Neural progenitor cell (in vitro differentiated cells): ENCODE measurements at regions not wholly inside any gene's neighbourhood (a gene's known extent, or its start where the extent isn't known, plus 50 kb on each side); places are given as distances from the start of the nearest gene placed in this dataset.

ENCODE experiments used
- DNase-seq: peaks from one replicate; pipeline ENCODE4 v3.0.0-alpha.2; 2016; ENCODE audit warnings: low spot score
- H2AFZ ChIP-seq: fragments of 200-600 bp; sonication (generic); replicated peaks from 2 replicates; pipeline ENCODE4 v1.6.1; 2016; ENCODE audit warnings: antibody characterized with exemption
- H3F3A ChIP-seq: fragments of 200-600 bp; sonication (generic); 2 replicates; pipeline ENCODE4 v1.6.1; 2016; ENCODE audit warnings: antibody characterized with exemption, low read depth
- H3K27ac ChIP-seq: fragments of 200-600 bp; sonication (generic); 2 replicates; pipeline ENCODE4 v1.5.1; 2016; ENCODE audit warnings: mild to moderate bottlenecking
- H3K27me3 ChIP-seq: fragments of 200-600 bp; sonication (generic); 2 replicates; pipeline ENCODE4 v1.6.1; 2016; ENCODE audit warnings: mild to moderate bottlenecking, moderate library complexity
- H3K36me3 ChIP-seq: fragments of 200-600 bp; sonication (generic); 2 replicates; pipeline ENCODE4 v1.5.1; 2016
- H3K4me1 ChIP-seq: fragments of 200-600 bp; sonication (generic); 2 replicates; pipeline ENCODE4 v1.6.1; 2016; ENCODE audit warnings: mixed run types
- H3K4me2 ChIP-seq: fragments of 200-600 bp; sonication (generic); 2 replicates; pipeline ENCODE4 v1.6.1; 2016
- H3K4me3 ChIP-seq: fragments of 200-600 bp; sonication (generic); 2 replicates; pipeline ENCODE4 v1.5.1; 2016
- H3K79me2 ChIP-seq: fragments of 200-600 bp; sonication (generic); 2 replicates; pipeline ENCODE4 v1.6.1; 2016; ENCODE audit warnings: low read depth
- H3K9ac ChIP-seq: fragments of 200-600 bp; sonication (generic); 2 replicates; pipeline ENCODE4 v1.6.1; 2016
- H3K9me3 ChIP-seq: fragments of 200-600 bp; sonication (generic); 2 replicates; pipeline ENCODE4 v1.5.1; 2016; ENCODE audit warnings: low read depth
- H4K20me1 ChIP-seq: fragments of 200-600 bp; sonication (generic); 2 replicates; pipeline ENCODE4 v1.6.1; 2016; ENCODE audit warnings: low read depth
- H3K27ac Mint-ChIP-seq: 3 replicates; pipeline ENCODE4 v1.8.0; 2021; ENCODE audit warnings: mixed read lengths
- H3K27me3 Mint-ChIP-seq: 2 replicates; pipeline ENCODE4 v1.8.0; 2022; ENCODE audit warnings: low read depth, mild to moderate bottlenecking, inconsistent platforms, moderate library complexity, mixed read lengths; ENCODE audit not compliant: insufficient read depth
- H3K36me3 Mint-ChIP-seq: 3 replicates; pipeline ENCODE4 v1.8.0; 2021; ENCODE audit warnings: mixed read lengths
- H3K4me1 Mint-ChIP-seq: 3 replicates; pipeline ENCODE4 v1.8.0; 2021; ENCODE audit warnings: mixed read lengths
- H3K4me3 Mint-ChIP-seq: 3 replicates; pipeline ENCODE4 v1.8.0; 2021; ENCODE audit warnings: mild to moderate bottlenecking, moderate library complexity, mixed read lengths
- H3K9me3 Mint-ChIP-seq: 3 replicates; pipeline ENCODE4 v1.8.0; 2020; ENCODE audit warnings: mixed read lengths
- EZH2 ChIP-seq: fragments of 200-600 bp; sonication (generic); IDR thresholded peaks from 2 replicates; pipeline ENCODE4 v1.6.1; 2017; ENCODE audit warnings: antibody characterized with exemption, mild to moderate bottlenecking, moderate library complexity
- EZH2phosphoT487 ChIP-seq: fragments of 200-600 bp; sonication (generic); IDR thresholded peaks from 2 replicates; pipeline ENCODE4 v1.6.1; 2017; ENCODE audit warnings: antibody characterized with exemption
- TF ChIP-seq, protein P1 (sequence below): fragments of 200-600 bp; sonication (generic); IDR thresholded peaks from 2 replicates; pipeline ENCODE4 v1.5.1; 2017; ENCODE audit warnings: antibody characterized with exemption, mild to moderate bottlenecking

DNA sequence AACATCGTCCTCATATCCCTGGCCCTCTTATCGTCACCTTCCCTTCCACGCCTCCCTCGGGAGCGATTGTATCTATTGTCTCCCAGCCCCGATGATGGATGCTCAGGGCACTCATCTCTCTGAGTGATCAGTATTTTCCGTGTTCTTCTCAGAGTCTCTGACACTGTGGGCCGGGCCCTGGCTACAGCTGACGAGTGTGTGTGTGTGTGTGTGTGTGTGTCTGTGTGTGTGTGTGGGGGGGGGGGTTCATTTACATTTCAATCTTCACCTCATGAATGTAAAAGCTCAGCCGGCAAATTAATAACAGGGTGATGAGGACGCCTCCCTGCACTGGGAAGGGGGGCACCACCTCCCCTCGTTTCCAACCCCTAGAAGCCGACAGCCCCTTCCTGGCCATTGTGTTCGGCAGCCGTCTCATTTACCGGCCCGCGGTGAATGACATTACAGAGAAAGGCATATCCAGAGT lies 159.5 kb downstream of the SHOX start:
- H4K20me1 ChIP-seq, result peaks cover 8% of the 10 kb centered on the region
- H3K27me3 Mint-ChIP-seq, result peaks cover 17% of the 10 kb centered on the region
- H3K9me3 ChIP-seq, result no peaks in the 10 kb centered on the region
- peaks cover 33% of the 10 kb centered on the region for H3K4me1 ChIP-seq
- TF ChIP-seq EZH2, result peak; percentile 20
- TF ChIP-seq, protein P1, sequence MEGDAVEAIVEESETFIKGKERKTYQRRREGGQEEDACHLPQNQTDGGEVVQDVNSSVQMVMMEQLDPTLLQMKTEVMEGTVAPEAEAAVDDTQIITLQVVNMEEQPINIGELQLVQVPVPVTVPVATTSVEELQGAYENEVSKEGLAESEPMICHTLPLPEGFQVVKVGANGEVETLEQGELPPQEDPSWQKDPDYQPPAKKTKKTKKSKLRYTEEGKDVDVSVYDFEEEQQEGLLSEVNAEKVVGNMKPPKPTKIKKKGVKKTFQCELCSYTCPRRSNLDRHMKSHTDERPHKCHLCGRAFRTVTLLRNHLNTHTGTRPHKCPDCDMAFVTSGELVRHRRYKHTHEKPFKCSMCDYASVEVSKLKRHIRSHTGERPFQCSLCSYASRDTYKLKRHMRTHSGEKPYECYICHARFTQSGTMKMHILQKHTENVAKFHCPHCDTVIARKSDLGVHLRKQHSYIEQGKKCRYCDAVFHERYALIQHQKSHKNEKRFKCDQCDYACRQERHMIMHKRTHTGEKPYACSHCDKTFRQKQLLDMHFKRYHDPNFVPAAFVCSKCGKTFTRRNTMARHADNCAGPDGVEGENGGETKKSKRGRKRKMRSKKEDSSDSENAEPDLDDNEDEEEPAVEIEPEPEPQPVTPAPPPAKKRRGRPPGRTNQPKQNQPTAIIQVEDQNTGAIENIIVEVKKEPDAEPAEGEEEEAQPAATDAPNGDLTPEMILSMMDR, result no peak
- no peak for TF ChIP-seq EZH2phosphoT487
- peak overlapping the region; percentile 57 for H3K4me3 Mint-ChIP-seq
- peaks cover 28% of the 10 kb centered on the region for H3K4me1 Mint-ChIP-seq
- peak overlapping the region; percentile 35 for H3K4me3 ChIP-seq
- peaks cover 46% of the 10 kb centered on the region for H3F3A ChIP-seq
- H3K36me3 ChIP-seq, result no peaks in the 10 kb centered on the region
- H3K36me3 Mint-ChIP-seq, result no peaks in the 10 kb centered on the region
- H3K9ac ChIP-seq, result no peak overlapping the region
- no peaks in the 10 kb centered on the region for H3K9me3 Mint-ChIP-seq
- peak overlapping the region; percentile 79 for H3K4me2 ChIP-seq
- peaks cover 24% of the 10 kb centered on the region for H3K27me3 ChIP-seq
- H3K27ac Mint-ChIP-seq, result peak overlapping the region; percentile 2
- H3K79me2 ChIP-seq, result no peaks in the 10 kb centered on the region
- no peak overlapping the region for H3K27ac ChIP-seq
- DNase-seq, result peak; percentile 48
- no peak overlapping the region for H2AFZ ChIP-seq

DNA sequence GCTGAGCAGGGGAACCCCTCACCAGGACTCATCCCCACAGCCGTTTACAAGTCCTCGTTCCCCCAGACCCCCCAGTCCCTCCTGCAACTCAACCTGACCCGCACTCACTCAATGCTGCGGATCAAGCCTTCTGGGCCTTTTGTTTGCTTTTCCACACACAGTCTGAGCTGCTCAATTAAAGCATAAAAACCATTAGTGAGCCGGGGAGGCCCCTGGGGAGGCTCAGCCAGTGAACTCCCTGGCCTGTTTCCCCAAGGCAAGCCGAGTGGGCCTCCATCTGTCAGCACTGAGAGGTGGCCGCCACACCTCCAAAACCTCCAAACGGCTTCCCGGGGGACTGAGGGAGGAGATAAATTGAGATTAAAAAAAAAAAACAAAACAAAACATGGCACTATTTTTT lies 158.5 kb downstream of the SHOX start:
- H3K4me3 Mint-ChIP-seq, result no peak overlapping the region
- TF ChIP-seq, protein P1, result no peak
- no peak for TF ChIP-seq EZH2phosphoT487
- TF ChIP-seq EZH2, result no peak
- H3K36me3 ChIP-seq, result no peaks in the 10 kb centered on the region
- no peaks in the 10 kb centered on the region for H3K9me3 Mint-ChIP-seq
- H3K27me3 Mint-ChIP-seq, result peaks cover 17% of the 10 kb centered on the region
- no peak overlapping the region for H3K9ac ChIP-seq
- H3K27ac ChIP-seq, result no peak overlapping the region
- peaks cover 24% of the 10 kb centered on the region for H3K27me3 ChIP-seq
- H3K4me3 ChIP-seq, result no peak overlapping the region
- H3K27ac Mint-ChIP-seq, result no peak overlapping the region
- peak; percentile 57 for DNase-seq
- peak overlapping the region; percentile 49 for H3K4me2 ChIP-seq
- no peak overlapping the region for H2AFZ ChIP-seq
- H3K4me1 ChIP-seq, result peaks cover 33% of the 10 kb centered on the region
- peaks cover 46% of the 10 kb centered on the region for H3F3A ChIP-seq
- H3K4me1 Mint-ChIP-seq, result peaks cover 26% of the 10 kb centered on the region
- peaks cover 8% of the 10 kb centered on the region for H4K20me1 ChIP-seq
- H3K79me2 ChIP-seq, result no peaks in the 10 kb centered on the region
- no peaks in the 10 kb centered on the region for H3K9me3 ChIP-seq
- H3K36me3 Mint-ChIP-seq, result no peaks in the 10 kb centered on the region

DNA sequence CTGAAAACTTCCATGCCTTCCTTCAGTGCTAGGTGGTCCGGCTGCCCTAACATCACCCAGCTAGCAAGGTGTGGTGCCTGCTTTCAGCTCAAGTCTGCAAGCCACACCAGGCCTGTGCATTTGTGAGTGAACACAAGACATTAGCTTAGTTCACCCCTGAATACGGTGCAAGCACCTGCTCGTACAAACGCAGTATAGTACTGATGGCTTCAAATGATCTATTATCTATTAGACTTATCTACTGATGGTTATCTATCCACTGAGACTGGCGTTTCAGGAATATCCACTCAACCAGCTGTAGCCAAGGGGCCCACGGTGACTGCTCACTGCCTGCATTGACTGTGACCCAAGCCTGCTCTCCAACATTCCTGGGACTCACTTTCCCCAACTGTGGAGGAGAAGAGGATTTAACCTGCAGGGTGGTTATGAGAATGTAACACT lies 155.9 kb downstream of the SHOX start:
- H3K9me3 ChIP-seq, result no peaks in the 10 kb centered on the region
- no peak overlapping the region for H3K4me2 ChIP-seq
- peaks cover 31% of the 10 kb centered on the region for H3K27me3 ChIP-seq
- Mint-ChIP-seq H3K4me1 (peaks cover 28% of the 10 kb centered on the region), H3K27me3 (peaks cover 17% of the 10 kb centered on the region), H3K4me3 (no peak overlapping the region), H3K9me3 (no peaks in the 10 kb centered on the region), H3K27ac (peak overlapping the region; percentile 37), H3K36me3 (no peaks in the 10 kb centered on the region)
- peaks cover 34% of the 10 kb centered on the region for H3K4me1 ChIP-seq
- no peak overlapping the region for H3K4me3 ChIP-seq
- H2AFZ ChIP-seq, result no peak overlapping the region
- peaks cover 32% of the 10 kb centered on the region for H3F3A ChIP-seq
- H3K9ac ChIP-seq, result no peak overlapping the region
- TF ChIP-seq EZH2, result no peak
- TF ChIP-seq, protein P1, result no peak
- no peak for TF ChIP-seq EZH2phosphoT487
- H4K20me1 ChIP-seq, result peaks cover 8% of the 10 kb centered on the region
- no peaks in the 10 kb centered on the region for H3K36me3 ChIP-seq
- no peak for DNase-seq
- H3K79me2 ChIP-seq, result no peaks in the 10 kb centered on the region
- no peak overlapping the region for H3K27ac ChIP-seq
